ENCODE measurements at regions not wholly inside any gene's neighbourhood (a gene's known extent, or its start where the extent isn't known, plus 50 kb on each side); places are given as distances from the start of the nearest gene placed in this dataset.

DNA sequence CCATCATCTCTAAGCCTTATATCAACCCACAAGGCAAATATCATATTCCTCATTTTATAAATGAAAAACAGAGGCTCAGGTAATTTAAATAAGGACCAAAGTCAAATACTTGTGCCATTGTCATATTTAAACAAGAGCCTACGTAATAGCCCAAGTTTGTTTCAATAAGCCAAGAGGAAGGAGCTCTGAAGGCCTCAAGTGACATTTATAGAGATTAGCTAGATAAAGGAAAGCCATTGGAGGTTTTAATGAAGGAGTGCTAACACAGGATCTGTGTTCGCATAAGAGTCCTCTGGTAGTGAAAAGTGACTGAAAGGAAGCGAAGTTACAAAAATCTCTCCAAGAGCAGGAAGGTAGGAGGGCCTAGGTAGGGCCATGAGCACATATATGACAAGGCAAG lies 384.9 kb upstream of the NOCT start:
- no peaks in the 10 kb centered on the region for H4K20me1 ChIP-seq (replicated peaks; ENCODE audit: control insufficient read depth, extremely low read depth, insufficient read depth, low read length)
- DNase-seq (ENCODE audit: low read depth, low spot score) = no peak
- H3K79me2 ChIP-seq (ENCODE audit: control insufficient read depth, insufficient read depth, low read length) = no peaks in the 10 kb centered on the region
- H3K4me2 ChIP-seq (ENCODE audit: insufficient read depth, low read length) = no peak overlapping the region
- dilution Hi-C loops (cut with MboI; ENCODE audit: extremely low pct_ligation_motif_present, low sequenced_read_pairs) = no loop called here
- intact Hi-C loops (cut with micrococcal nuclease) = no loop called here
- no peaks in the 10 kb centered on the region for H3K4me1 ChIP-seq (ENCODE audit: control insufficient read depth, extremely low read depth, insufficient read depth, low read length)
- H2AFZ ChIP-seq (ENCODE audit: low read depth, low read length) = no peak overlapping the region
- ChIA-PET CTCF (interaction anchor here (1.4 kb wide), 1 partner anchor 8 kb away, joined by 4 read pairs; no protein-coding TSS in a partner anchor), POLR2A (no interaction called here)
- no peak for FAIRE-seq
- no peaks in the 10 kb centered on the region for H3K36me3 ChIP-seq (ENCODE audit: control insufficient read depth in 2 of 2, extremely low read depth in 1 of 2, insufficient read depth in 2 of 2, low read length in 2 of 2)
- H3K27me3 ChIP-seq (ENCODE audit: control insufficient read depth in 2 of 2, insufficient read depth in 2 of 2, low read length in 2 of 2) = peaks cover 3 to 4% of the 10 kb centered on the region in 2 experiments
- no peak overlapping the region for H3K9ac ChIP-seq (replicated peaks; ENCODE audit: extremely low read depth, insufficient read depth, low read length)
- no peaks in the 10 kb centered on the region for H3K9me1 ChIP-seq (replicated peaks; ENCODE audit: control insufficient read depth, extremely low read depth, insufficient read depth, low read length)
- H3K9me3 ChIP-seq (replicated peaks; ENCODE audit: control insufficient read depth, insufficient read depth, low read length) = no peaks in the 10 kb centered on the region
- H3K4me3 ChIP-seq (replicated peaks in 1 of 3; ENCODE audit: insufficient read depth in 1 of 3, low read depth in 1 of 3, low read length in 3 of 3) = no peak overlapping the region
- TF ChIP-seq, protein P1, sequence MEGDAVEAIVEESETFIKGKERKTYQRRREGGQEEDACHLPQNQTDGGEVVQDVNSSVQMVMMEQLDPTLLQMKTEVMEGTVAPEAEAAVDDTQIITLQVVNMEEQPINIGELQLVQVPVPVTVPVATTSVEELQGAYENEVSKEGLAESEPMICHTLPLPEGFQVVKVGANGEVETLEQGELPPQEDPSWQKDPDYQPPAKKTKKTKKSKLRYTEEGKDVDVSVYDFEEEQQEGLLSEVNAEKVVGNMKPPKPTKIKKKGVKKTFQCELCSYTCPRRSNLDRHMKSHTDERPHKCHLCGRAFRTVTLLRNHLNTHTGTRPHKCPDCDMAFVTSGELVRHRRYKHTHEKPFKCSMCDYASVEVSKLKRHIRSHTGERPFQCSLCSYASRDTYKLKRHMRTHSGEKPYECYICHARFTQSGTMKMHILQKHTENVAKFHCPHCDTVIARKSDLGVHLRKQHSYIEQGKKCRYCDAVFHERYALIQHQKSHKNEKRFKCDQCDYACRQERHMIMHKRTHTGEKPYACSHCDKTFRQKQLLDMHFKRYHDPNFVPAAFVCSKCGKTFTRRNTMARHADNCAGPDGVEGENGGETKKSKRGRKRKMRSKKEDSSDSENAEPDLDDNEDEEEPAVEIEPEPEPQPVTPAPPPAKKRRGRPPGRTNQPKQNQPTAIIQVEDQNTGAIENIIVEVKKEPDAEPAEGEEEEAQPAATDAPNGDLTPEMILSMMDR (IDR thresholded peaks at IDR 0.05; ENCODE audit: extremely low read depth in 1 of 2, insufficient read depth in 1 of 2, low read depth in 1 of 2, low read length in 2 of 2) = no peak
- TF ChIP-seq MYC (IDR thresholded peaks at IDR 0.05; ENCODE audit: low read depth, low read length) = no peak
- no peak for TF ChIP-seq GATA2 (IDR thresholded peaks at IDR 0.05; ENCODE audit: insufficient read depth, insufficient read length, low read depth, low read length)
- TF ChIP-seq POLR2AphosphoS5 (IDR thresholded peaks at IDR 0.05; ENCODE audit: insufficient read depth, low read depth, low read length) = no peak
- TF ChIP-seq FOS (IDR thresholded peaks at IDR 0.05; ENCODE audit: borderline replicate concordance, insufficient read depth, low read length) = no peak
- TF ChIP-seq POLR2A (IDR thresholded peaks at IDR 0.05; ENCODE audit: low read depth, low read length) = no peak
- TF ChIP-seq, protein P2, sequence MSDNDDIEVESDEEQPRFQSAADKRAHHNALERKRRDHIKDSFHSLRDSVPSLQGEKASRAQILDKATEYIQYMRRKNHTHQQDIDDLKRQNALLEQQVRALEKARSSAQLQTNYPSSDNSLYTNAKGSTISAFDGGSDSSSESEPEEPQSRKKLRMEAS (IDR thresholded peaks at IDR 0.05; ENCODE audit: insufficient read depth, insufficient read length) = no peak
- no peak for TF ChIP-seq JUN (IDR thresholded peaks at IDR 0.05; ENCODE audit: borderline replicate concordance, insufficient read depth, insufficient read length, low read depth)
- TF ChIP-seq EZH2 (IDR thresholded peaks at IDR 0.05; ENCODE audit: borderline replicate concordance, low read depth, low read length, severe bottlenecking) = no peak
- H3K27ac ChIP-seq (ENCODE audit: insufficient read depth, low read depth, low read length) = no peak overlapping the region
- BruUV-seq (replicated peaks) = no TSS peak
